GM19324 (cell line): ENCODE measurements at regions not wholly inside any gene's neighbourhood (a gene's known extent, or its start where the extent isn't known, plus 50 kb on each side); places are given as distances from the start of the nearest gene placed in this dataset.

Experiments used
- ATAC-seq: cut with Tn5 transposase; IDR thresholded peaks from one replicate; pipeline ENCODE4 v1.9.1; 2021; ENCODE audit warnings: mild to moderate bottlenecking, moderate library complexity; ENCODE audit not compliant: unreplicated experiment, low FRiP score

- ATAC-seq: no peak
Observed at GRCh38 chr12:91316161-91316906, 133.7 kb upstream of the DCN start.

- ATAC-seq: no peak
Observed at GRCh38 chr12:91311081-91311480, 128.5 kb upstream of the DCN start.

- no peak for ATAC-seq
Observed at GRCh38 chr12:91309450-91309849, 126.8 kb upstream of the DCN start.

- no peak for ATAC-seq
Observed at GRCh38 chr12:91307957-91308670, 125.5 kb upstream of the DCN start.

- no peak for ATAC-seq
Observed at GRCh38 chr12:91290354-91290753, 107.7 kb upstream of the DCN start.

- no peak for ATAC-seq
Observed at GRCh38 chr12:91289906-91290305, 107.3 kb upstream of the DCN start.

- ATAC-seq: no peak
Observed at GRCh38 chr12:91289072-91289471, 106.5 kb upstream of the DCN start.

- no peak for ATAC-seq
Observed at GRCh38 chr12:91287753-91288152, 105.1 kb upstream of the DCN start.

GRCh38 chr12:91278126-91278525, 95.5 kb upstream of the DCN start:
- no peak for ATAC-seq

- ATAC-seq: no peak
Observed at GRCh38 chr12:91276509-91276908, 93.9 kb upstream of the DCN start.

- ATAC-seq: no peak
Observed at GRCh38 chr12:91275321-91275720, 92.7 kb upstream of the DCN start.

GRCh38 chr12:91274916-91275315, 92.3 kb upstream of the DCN start:
- ATAC-seq: no peak

GRCh38 chr12:91273560-91273959, 90.9 kb upstream of the DCN start:
- no peak for ATAC-seq

GRCh38 chr12:91272461-91273063, 89.9 kb upstream of the DCN start:
- no peak for ATAC-seq

- no peak for ATAC-seq
Observed at GRCh38 chr12:91271185-91271584, 88.6 kb upstream of the DCN start.

- no peak for ATAC-seq
Observed at GRCh38 chr12:91267039-91267438, 84.4 kb upstream of the DCN start.

GRCh38 chr12:91264178-91264577, 81.6 kb upstream of the DCN start:
- ATAC-seq: no peak

- no peak for ATAC-seq
Observed at GRCh38 chr12:91261820-91262676, 79.4 kb upstream of the DCN start.

GRCh38 chr12:91256411-91256810, 73.8 kb upstream of the DCN start:
- ATAC-seq: no peak

GRCh38 chr12:91252341-91252740, 69.7 kb upstream of the DCN start:
- no peak for ATAC-seq

- ATAC-seq: no peak
Observed at GRCh38 chr12:91250273-91250665, 67.7 kb upstream of the DCN start.
